ENCODE measurements at regions not wholly inside any gene's neighbourhood (a gene's known extent, or its start where the extent isn't known, plus 50 kb on each side); places are given as distances from the start of the nearest gene placed in this dataset.

- DNase-seq: no peak
Observed at GRCh38 chr2:38446906-38447561, 70.0 kb upstream of the ATL2 start.

GRCh38 chr2:38446418-38446817 is 69.3 kb upstream of the ATL2 start:
- DNase-seq: no peak

- no peak for DNase-seq
Observed at GRCh38 chr2:38444247-38444646, 67.2 kb upstream of the ATL2 start.

DNA sequence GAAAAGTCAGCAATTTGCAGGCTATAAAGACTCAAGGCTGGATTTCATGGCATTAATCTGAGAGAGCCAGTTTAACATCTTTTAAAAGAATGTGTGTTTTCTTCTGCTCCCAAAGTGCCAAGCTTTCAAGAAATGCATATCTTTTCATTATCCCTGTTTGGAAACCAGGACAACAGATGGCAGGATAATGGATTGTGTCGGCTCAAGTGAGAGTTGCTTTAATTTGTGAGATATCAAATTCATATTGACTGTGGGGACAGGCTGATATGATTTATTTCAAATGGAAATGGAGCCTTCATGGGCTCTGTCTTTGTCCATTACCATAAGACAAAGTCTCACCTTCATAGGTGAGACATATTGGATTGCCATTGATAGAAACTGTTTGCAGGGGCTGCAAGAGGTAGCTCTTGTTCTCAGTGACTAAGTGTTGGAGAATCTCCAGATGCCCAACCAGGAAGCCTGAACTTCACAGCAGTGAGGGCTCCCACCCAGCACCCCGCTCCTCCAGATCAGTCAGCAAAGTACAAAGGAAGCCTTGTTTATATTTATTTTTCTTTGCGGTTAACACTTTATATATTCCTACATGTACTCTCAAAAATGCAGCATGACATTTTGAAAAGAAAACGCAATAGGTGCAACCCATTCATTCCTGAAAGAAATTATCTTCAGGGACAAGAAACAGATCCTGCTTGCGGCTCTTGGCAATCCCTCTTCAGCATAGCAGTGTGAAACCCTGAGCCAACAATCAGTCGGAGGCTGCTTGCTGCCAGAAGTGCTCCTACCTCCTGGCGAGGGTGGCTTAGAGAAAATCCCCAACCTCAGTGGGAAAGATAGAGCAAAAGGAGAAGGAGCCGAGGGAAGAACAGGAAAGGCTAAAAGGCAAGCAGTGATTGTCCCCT is 65.8 kb upstream of the ATL2 start:
- no peak for DNase-seq

DNA sequence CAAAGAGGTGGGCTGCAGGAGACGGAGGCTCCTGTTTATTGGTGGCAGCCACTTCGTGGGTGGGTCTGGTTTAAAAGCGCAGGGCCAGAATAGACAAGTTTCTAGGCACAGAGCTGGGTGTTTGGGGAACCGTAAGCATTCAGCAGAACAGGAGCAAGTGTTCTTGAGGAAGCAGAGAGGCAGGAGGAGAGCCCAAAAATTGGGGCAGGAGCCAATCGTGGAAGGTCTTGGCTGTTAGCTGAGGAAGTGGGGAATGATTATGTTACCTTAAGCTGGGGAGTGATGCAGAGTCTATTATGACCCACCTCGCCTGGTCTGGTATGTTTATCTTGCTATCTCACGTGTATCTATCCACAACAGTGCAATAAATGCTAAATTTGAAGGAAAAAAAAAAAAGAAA is 64.3 kb upstream of the ATL2 start:
- no peak for DNase-seq

- no peak for DNase-seq
Observed at GRCh38 chr2:38440655-38441054, 63.6 kb upstream of the ATL2 start.

DNA sequence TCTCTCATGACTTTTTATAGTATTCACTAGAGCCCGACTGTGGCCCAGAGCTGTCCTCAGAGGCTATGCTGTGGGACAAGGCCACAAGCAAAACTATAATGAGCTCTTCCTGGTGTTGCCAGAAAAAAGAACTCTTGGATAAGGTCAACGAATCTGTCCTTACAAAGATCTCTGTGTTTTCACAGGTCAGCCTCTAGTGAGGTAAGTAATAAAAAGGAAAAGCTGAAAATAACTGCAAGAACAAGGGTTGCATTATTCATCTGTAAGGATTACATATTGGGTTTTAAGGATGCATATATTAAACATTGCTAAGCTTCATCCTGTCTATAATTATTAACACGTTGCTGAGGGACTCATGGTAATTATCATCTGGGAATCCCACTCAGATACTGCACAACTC is 62.8 kb upstream of the ATL2 start:
- DNase-seq: no peak

- no peak for DNase-seq
Observed at GRCh38 chr2:38438883-38439612, 62.0 kb upstream of the ATL2 start.

DNA sequence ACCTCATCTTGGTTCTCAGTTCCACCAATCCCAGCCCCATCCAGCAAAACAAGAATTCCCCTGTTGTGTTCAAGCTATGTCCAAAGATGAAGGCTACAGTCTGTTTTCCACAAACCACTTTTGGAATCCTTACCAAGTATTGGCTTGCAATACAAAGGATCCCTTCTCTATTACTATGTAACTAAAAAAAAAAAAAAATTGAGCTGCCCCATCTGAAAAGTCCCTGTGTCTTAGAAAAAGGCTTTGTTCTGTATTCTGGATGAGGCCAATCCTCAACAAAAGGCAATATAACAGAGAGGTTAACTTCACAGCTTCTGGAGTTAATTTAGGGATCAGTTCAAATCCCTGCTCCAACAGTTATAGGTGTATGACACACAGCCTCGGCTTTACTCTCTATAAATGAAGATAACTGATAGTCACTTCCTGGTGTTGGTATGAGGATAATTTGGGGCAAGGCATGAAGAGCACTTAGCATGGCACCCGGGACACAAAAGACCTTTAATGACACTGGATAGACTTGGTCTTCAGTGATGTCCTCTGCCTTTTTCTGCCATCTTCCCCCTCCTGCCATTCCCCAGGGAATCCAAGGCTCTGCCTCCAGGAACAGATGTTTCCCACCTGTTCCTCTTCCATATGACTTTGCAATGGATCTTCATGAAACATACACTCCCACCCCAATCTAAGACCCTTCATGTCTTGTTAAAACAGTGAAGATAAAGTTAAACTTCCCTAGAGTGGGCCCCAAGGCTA is 61.2 kb upstream of the ATL2 start:
- DNase-seq: no peak

DNA sequence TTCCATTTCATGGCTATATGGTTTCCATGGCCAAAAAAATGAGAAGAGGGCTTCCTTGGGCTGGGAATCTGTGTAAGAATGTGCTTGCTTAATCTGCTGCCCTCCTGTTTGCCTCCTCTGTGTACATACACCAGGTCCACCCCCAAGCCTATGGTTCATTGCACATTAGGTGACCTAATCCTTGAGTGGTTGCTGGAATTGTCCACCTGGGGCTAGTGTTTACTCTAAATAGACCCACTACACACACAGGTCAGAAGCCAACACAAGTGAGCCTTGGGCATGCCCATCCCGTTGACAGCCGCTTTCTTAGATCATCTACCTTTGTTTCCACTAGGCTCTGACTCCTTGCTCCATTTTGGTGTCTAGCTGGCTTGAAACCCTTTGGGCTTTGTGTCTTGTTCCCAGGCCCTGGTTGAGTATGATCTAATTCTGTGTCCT is 59.2 kb upstream of the ATL2 start:
- no peak for DNase-seq

- no peak for DNase-seq
Observed at GRCh38 chr2:38435775-38436174, 58.7 kb upstream of the ATL2 start.

GRCh38 chr2:38434595-38434994 is 57.5 kb upstream of the ATL2 start:
- no peak for DNase-seq

GRCh38 chr2:38433607-38433975 is 56.5 kb upstream of the ATL2 start:
- no peak for DNase-seq

DNA sequence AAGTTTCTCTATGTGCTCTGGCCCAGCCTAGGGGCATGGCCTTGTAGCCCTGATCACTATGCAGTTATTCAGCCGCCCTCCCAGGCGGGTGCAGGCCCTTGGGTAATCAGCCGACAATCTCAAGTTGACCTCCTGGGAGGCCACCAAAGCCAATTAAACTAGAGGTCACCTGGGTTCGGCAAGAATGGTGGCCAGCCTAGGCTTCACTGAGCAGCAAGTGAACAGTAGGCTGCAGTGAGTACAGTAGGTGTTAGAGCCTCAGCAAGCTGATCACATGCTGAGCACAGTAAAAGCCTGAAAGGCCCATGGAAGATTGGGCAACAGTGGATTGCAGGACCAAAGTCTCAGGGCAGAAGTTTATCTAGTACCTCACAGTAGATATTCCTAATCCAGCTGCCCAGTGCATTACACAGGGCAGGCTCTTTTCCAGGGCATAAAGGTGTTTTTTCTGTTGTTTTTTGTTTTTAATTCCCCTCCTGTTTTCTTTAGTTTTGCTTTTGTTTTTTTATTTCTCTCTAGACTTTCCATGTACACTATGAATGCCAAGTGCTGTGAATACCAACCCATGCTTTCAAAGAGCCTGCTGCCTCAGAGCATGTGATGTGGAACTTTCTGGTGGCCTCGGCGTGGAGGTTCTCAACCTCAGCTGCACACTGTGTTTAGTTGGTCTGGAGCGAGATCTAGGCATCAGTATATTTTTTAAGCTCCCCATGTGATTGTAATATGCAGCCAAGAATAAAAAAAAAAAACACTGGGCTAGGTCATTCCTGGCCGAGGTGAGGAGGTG is 55.9 kb upstream of the ATL2 start:
- no peak for DNase-seq

DNA sequence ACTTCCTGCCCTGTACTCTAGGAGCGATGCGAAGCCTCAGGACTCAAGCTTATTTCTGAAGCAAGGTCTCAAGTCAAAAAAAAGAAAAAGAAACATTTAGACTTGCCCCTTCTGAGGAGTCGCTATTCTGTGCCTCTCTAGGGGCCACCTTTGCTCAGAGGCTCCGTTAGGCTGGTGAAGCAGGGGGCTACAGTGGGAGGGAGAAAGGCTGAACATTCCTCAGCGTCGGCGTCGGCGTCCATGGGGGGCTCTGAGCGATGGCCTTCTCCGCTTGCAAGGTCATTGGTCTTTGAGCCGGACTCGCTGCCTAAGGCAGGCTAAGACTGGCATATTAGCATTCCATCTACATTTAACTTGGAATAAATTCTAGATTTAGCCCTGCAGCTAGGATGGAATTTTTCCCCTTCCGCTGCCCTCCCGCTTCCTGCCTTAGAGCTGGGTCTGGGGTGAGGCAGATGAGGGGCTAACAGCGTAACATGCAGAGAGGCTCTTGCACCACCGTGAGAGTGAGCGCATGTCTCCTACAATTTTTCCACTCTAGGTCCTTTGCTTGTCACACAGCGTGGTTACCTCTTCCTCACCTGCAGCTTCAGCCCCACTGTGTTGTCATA is 53.6 kb upstream of the ATL2 start:
- no peak for DNase-seq

GRCh38 chr2:38430196-38430595 is 53.1 kb upstream of the ATL2 start:
- no peak for DNase-seq

DNA sequence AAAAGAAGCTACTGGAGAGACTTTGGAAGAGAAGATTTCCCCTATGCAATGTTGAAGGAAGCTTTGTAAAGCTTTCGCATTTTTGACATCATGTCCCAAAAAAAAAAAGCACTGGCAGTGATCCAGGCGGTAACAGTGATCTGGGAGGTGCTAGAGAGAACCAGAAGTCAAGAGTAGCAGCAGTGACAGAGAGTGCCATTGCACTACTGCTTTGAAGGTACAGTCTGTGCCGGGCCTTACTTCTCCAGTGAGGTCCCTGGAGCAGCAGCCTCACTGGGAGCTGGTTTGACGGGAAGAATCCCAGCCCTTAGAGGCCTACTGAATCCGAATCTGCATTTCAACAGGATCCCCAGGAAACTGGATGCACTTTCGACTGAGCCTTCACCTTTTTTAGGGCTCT is 50.9 kb upstream of the ATL2 start:
- no peak for DNase-seq

DNA sequence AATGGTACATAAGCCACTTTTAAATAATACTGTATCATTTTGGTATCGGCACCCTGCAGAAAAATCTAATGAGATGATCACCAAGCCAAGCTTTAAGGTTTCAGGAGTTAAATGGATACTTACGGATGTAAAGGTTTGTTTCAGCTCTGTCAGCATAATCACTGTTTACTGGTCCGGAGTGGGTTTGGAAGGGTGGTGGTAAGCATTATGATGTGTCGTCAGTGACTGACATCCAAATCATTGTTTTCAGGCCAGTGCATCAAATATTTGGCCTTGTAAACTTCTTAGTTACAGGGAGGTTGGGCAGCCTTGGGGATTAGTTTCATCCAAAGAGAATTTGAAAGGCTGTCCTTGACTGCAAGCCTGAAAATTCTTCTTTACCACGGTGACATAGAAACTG is 50.0 kb upstream of the ATL2 start:
- DNase-seq: no peak
